HG03159 (cell line): ENCODE measurements at regions not wholly inside any gene's neighbourhood (a gene's known extent, or its start where the extent isn't known, plus 50 kb on each side); places are given as distances from the start of the nearest gene placed in this dataset.
"Not testable (repeated sequence)": the region's sequence is repeated elsewhere in the genome, so short reads cannot be mapped to it uniquely, and the experiment has no call there.

Experiments
- ATAC-seq: cut with Tn5 transposase; IDR thresholded peaks from one replicate; pipeline ENCODE4 v1.9.1; 2021; ENCODE audit warnings: mild to moderate bottlenecking, moderate library complexity; ENCODE audit not compliant: unreplicated experiment

GRCh38 chr16:17988839-17989238 lies 347.7 kb downstream of the NPIPA8 start:
- no peak for ATAC-seq

- no peak for ATAC-seq
Measured at GRCh38 chr16:17986991-17987390, 349.5 kb downstream of the NPIPA8 start.

GRCh38 chr16:17984810-17985209 lies 351.7 kb downstream of the NPIPA8 start:
- ATAC-seq, result no peak

GRCh38 chr16:17983847-17984639 lies 352.5 kb downstream of the NPIPA8 start:
- ATAC-seq, result no peak

- ATAC-seq, result no peak
Measured at GRCh38 chr16:17983114-17983513, 353.4 kb downstream of the NPIPA8 start.

GRCh38 chr16:17977260-17977659 lies 359.3 kb downstream of the NPIPA8 start:
- no peak for ATAC-seq

GRCh38 chr16:17972460-17972943 lies 364.0 kb downstream of the NPIPA8 start:
- ATAC-seq, result no peak

- ATAC-seq, result no peak
Measured at GRCh38 chr16:17970816-17971331, 365.7 kb downstream of the NPIPA8 start.

GRCh38 chr16:17970157-17970765 lies 366.3 kb downstream of the NPIPA8 start:
- no peak for ATAC-seq

- ATAC-seq, result no peak
Measured at GRCh38 chr16:17965133-17965900, 371.2 kb downstream of the NPIPA8 start.

GRCh38 chr16:17964196-17964595 lies 372.3 kb downstream of the NPIPA8 start:
- no peak for ATAC-seq

- no peak for ATAC-seq
Measured at GRCh38 chr16:17963185-17963836, 373.2 kb downstream of the NPIPA8 start.

- no peak for ATAC-seq
Measured at GRCh38 chr16:17962726-17963125, 373.8 kb downstream of the NPIPA8 start.

- ATAC-seq, result not testable (repeated sequence)
Measured at GRCh38 chr16:17961822-17962221, 374.7 kb downstream of the NPIPA8 start.

GRCh38 chr16:17951378-17951777 lies 385.2 kb downstream of the NPIPA8 start:
- ATAC-seq, result no peak

- no peak for ATAC-seq
Measured at GRCh38 chr16:17949982-17950250, 386.6 kb downstream of the NPIPA8 start.

GRCh38 chr16:17949141-17949981 lies 387.2 kb downstream of the NPIPA8 start:
- no peak for ATAC-seq

GRCh38 chr16:17947637-17948036 lies 388.9 kb downstream of the NPIPA8 start:
- no peak for ATAC-seq

- ATAC-seq, result no peak
Measured at GRCh38 chr16:17947165-17947564, 389.4 kb downstream of the NPIPA8 start.

GRCh38 chr16:17945080-17945601 lies 391.4 kb downstream of the NPIPA8 start:
- ATAC-seq, result no peak
